ENCODE measurements at regions not wholly inside any gene's neighbourhood (a gene's known extent, or its start where the extent isn't known, plus 50 kb on each side); places are given as distances from the start of the nearest gene placed in this dataset.

- TF ChIP-seq, protein P1, sequence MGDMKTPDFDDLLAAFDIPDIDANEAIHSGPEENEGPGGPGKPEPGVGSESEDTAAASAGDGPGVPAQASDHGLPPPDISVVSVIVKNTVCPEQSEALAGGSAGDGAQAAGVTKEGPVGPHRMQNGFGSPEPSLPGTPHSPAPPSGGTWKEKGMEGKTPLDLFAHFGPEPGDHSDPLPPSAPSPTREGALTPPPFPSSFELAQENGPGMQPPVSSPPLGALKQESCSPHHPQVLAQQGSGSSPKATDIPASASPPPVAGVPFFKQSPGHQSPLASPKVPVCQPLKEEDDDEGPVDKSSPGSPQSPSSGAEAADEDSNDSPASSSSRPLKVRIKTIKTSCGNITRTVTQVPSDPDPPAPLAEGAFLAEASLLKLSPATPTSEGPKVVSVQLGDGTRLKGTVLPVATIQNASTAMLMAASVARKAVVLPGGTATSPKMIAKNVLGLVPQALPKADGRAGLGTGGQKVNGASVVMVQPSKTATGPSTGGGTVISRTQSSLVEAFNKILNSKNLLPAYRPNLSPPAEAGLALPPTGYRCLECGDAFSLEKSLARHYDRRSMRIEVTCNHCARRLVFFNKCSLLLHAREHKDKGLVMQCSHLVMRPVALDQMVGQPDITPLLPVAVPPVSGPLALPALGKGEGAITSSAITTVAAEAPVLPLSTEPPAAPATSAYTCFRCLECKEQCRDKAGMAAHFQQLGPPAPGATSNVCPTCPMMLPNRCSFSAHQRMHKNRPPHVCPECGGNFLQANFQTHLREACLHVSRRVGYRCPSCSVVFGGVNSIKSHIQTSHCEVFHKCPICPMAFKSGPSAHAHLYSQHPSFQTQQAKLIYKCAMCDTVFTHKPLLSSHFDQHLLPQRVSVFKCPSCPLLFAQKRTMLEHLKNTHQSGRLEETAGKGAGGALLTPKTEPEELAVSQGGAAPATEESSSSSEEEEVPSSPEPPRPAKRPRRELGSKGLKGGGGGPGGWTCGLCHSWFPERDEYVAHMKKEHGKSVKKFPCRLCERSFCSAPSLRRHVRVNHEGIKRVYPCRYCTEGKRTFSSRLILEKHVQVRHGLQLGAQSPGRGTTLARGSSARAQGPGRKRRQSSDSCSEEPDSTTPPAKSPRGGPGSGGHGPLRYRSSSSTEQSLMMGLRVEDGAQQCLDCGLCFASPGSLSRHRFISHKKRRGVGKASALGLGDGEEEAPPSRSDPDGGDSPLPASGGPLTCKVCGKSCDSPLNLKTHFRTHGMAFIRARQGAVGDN (IDR thresholded peaks at IDR 0.05): no peak
Observed at GRCh38 chr4:138050601-138051000, 191.5 kb downstream of the SLC7A11 start (continued).

DNA sequence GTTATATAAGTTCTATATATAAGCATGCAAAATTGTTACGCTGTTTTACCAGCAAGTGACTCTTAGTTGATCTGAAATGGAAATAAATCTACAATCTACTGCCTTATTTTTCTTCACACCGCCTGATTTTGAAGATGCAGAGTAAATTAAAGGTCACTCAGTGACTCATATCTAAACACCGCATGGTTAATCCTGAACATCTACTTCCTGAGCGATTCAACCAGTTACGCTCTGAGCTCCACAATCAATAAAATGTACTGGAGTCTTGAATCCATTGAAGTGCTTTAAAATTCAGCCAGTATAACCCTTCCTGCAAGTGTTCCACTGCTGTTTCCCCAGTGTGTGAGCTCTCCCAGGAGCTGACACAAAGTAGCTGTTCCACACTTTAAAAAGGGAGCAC lies 192.8 kb downstream of the SLC7A11 start:
- FAIRE-seq (no peak), DNase-seq (ENCODE audit: low read depth, low spot score) (no peak), ATAC-seq (no peak)
- in situ Hi-C loops (cut with MboI): no loop called here
- CTCF ChIA-PET: interaction anchor here (1.8 kb wide), 1 partner anchor 13 kb away, joined by 5 read pairs; no protein-coding TSS in a partner anchor
- H3K4me2 ChIP-seq (ENCODE audit: control insufficient read depth, insufficient read depth): no peak overlapping the region
- POLR2A ChIA-PET: no interaction called here
- H2AFZ ChIP-seq (ENCODE audit: control insufficient read depth, low read depth, low read length): no peak overlapping the region
- H3K4me3 ChIP-seq: no peak overlapping the region
- H3K9ac ChIP-seq (ENCODE audit: control insufficient read depth, insufficient read depth, low read length): no peak overlapping the region
- TF ChIP-seq POLR2AphosphoS5 (IDR thresholded peaks at IDR 0.05; ENCODE audit: low read length) (no peak), CHD2 (IDR thresholded peaks at IDR 0.05; ENCODE audit: borderline replicate concordance, low read depth, low read length) (no peak), ETV6 (conservative IDR thresholded peaks at IDR 0.05 in 1 of 2, IDR thresholded peaks at IDR 0.05 in 1 of 2; ENCODE audit: borderline replicate concordance in 1 of 2, low read depth in 1 of 2) (no peak)
- H3K36me3 ChIP-seq (ENCODE audit: control insufficient read depth in 2 of 2, insufficient read depth in 2 of 2, low read length in 1 of 2): no peaks in the 10 kb centered on the region
- no peaks in the 10 kb centered on the region for H3K9me3 ChIP-seq (replicated peaks; ENCODE audit: control insufficient read depth, insufficient read depth, low read length)
- H4K20me1 ChIP-seq (ENCODE audit: control insufficient read depth, insufficient read depth): no peaks in the 10 kb centered on the region
- no peaks in the 10 kb centered on the region for H3K4me1 ChIP-seq (ENCODE audit: control insufficient read depth, insufficient read depth, low read length)
- BruUV-seq (replicated peaks): no TSS peak
- intact Hi-C loops (cut with micrococcal nuclease; ENCODE audit: unreplicated experiment): no loop called here
- RAD21 ChIA-PET (ENCODE audit: unreplicated experiment): no interaction called here
- no peak overlapping the region for H3K27ac ChIP-seq (ENCODE audit: control insufficient read depth, insufficient read depth)
- H3K79me2 ChIP-seq (ENCODE audit: control insufficient read depth, insufficient read depth, low read length): no peaks in the 10 kb centered on the region
- H3K27me3 ChIP-seq (replicated peaks in 1 of 2; ENCODE audit: control insufficient read depth in 2 of 2, insufficient read depth in 2 of 2, low read length in 1 of 2): no peaks in the 10 kb centered on the region
- WGBS (ENCODE audit: insufficient coverage, insufficient replicate concordance, low lambda C conversion rate, missing lambda C conversion rate): 80% methylated on average over 5 of the region's 5 CpGs
- SMC1A ChIA-PET (ENCODE audit: uncharacterized antibody, unreplicated experiment): interaction anchor here (1.2 kb wide), 1 partner anchor 192 kb away, joined by 3 read pairs; no protein-coding TSS in a partner anchor

Data from GM12878 (cell line).